ENCODE measurements at regions not wholly inside any gene's neighbourhood (a gene's known extent, or its start where the extent isn't known, plus 50 kb on each side); places are given as distances from the start of the nearest gene placed in this dataset.

DNA sequence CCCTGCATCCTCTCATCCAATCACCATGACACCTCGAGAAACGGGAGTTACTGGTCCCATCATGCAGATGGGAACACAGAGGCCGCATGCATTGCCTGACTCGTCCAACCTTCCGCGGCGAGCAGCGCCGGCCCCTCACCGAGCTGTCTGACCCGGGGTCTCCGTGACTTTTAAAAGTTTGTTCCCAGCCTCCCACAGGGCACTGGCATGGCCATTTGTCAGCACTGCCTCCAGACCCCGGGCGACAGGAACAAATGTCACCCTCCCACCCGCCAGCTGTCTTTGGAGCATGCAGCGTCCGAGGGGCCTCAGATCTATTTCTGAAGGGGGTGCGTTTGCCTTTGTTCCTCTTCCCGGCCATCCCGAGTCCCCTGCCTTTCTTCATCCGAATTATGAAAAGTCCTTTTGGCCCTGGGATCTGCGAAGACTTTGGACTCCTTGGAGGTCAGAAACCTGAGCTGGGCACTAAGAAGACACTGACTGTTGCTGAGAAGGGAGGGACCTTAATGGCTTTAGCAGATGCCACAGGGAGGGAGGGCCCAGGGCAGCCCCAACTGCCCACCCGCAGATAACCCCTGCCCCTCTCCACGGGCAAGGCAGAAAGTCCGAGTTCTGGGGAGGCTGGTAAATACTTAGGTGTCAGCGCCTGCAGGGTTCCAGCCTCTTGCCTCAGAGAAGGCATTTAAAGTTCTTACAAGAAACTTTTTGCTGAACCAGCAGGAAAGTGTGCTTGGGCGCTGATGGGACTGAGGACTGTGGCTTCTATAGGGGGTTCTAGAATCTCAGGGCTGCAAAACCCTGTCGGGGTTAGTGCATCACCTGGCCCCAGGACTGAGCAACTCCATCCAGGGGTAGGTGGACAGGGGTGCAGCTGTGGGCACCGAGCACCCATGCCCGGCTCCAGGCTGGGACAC lies 348.1 kb downstream of the FOXL1 start:
- TF ChIP-seq EZH2phosphoT487 (IDR thresholded peaks at IDR 0.05; ENCODE audit: low read depth, severe bottlenecking, unreplicated experiment) (no peak), EZH2 (IDR thresholded peaks at IDR 0.05; ENCODE audit: borderline replicate concordance) (no peak)
- TF ChIP-seq, protein P1, sequence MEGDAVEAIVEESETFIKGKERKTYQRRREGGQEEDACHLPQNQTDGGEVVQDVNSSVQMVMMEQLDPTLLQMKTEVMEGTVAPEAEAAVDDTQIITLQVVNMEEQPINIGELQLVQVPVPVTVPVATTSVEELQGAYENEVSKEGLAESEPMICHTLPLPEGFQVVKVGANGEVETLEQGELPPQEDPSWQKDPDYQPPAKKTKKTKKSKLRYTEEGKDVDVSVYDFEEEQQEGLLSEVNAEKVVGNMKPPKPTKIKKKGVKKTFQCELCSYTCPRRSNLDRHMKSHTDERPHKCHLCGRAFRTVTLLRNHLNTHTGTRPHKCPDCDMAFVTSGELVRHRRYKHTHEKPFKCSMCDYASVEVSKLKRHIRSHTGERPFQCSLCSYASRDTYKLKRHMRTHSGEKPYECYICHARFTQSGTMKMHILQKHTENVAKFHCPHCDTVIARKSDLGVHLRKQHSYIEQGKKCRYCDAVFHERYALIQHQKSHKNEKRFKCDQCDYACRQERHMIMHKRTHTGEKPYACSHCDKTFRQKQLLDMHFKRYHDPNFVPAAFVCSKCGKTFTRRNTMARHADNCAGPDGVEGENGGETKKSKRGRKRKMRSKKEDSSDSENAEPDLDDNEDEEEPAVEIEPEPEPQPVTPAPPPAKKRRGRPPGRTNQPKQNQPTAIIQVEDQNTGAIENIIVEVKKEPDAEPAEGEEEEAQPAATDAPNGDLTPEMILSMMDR (IDR thresholded peaks at IDR 0.05; ENCODE audit: poor library complexity), result no peak
- H3K9me3 ChIP-seq (ENCODE audit: low read depth), result no peaks in the 10 kb centered on the region
- no peaks in the 10 kb centered on the region for H4K20me1 ChIP-seq (ENCODE audit: insufficient read depth, poor library complexity, severe bottlenecking)
- peaks cover 15% of the 10 kb centered on the region for H3K4me1 ChIP-seq (ENCODE audit: insufficient read depth)
- H3K27me3 ChIP-seq, result peaks cover 2% of the 10 kb centered on the region
- no peaks in the 10 kb centered on the region for H3K9me2 ChIP-seq (replicated peaks; ENCODE audit: insufficient read depth)
- WGBS (ENCODE audit: low lambda C conversion rate, missing lambda C conversion rate), result 92% methylated on average over 29 of the region's 30 CpGs
- no peak overlapping the region for H3K4me3 ChIP-seq
- H3K4me2 ChIP-seq, result no peak overlapping the region
- H2AFZ ChIP-seq, result no peak overlapping the region
- no peak overlapping the region for H3K27ac ChIP-seq
- DNase-seq (ENCODE audit: low spot score), result no peak
- H3K36me3 ChIP-seq (replicated peaks; ENCODE audit: insufficient read depth, low read depth), result no peaks in the 10 kb centered on the region
- H3K79me2 ChIP-seq, result no peaks in the 10 kb centered on the region

DNA sequence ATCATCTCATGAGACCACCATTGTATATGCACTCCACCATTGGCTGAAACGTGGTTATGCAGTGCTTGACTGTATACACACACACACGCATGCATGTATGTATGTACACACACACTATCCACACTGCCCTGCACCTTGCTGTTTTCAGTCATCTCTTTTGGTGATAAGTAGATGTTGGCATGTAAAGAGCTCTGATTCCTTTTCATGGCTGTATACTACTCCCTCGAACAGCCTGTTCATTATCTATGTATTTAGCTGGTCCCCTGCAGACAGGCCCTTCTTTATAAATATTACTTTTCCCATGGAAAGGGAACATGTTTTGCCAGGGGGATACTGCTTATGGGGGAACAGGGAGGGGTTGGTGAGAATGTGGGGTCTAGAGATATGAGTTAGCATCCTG lies 349.4 kb downstream of the FOXL1 start:
- Histone ChIP-seq H3K4me2 (no peak overlapping the region), H3K9me3 (ENCODE audit: low read depth) (no peaks in the 10 kb centered on the region), H3K4me1 (ENCODE audit: insufficient read depth) (peaks cover 18% of the 10 kb centered on the region), H3K27ac (no peak overlapping the region), H4K20me1 (ENCODE audit: insufficient read depth, poor library complexity, severe bottlenecking) (no peaks in the 10 kb centered on the region), H3K79me2 (no peaks in the 10 kb centered on the region), H2AFZ (no peak overlapping the region), H3K36me3 (replicated peaks; ENCODE audit: insufficient read depth, low read depth) (no peaks in the 10 kb centered on the region), H3K9me2 (replicated peaks; ENCODE audit: insufficient read depth) (no peaks in the 10 kb centered on the region), H3K4me3 (no peak overlapping the region), H3K27me3 (peaks cover 2% of the 10 kb centered on the region)
- 92% methylated on average over 3 of the region's 3 CpGs for WGBS (ENCODE audit: low lambda C conversion rate, missing lambda C conversion rate)
- DNase-seq (ENCODE audit: low spot score), result no peak
- no peak for TF ChIP-seq EZH2 (IDR thresholded peaks at IDR 0.05; ENCODE audit: borderline replicate concordance)
- TF ChIP-seq, protein P1 (IDR thresholded peaks at IDR 0.05; ENCODE audit: poor library complexity), result no peak
- no peak for TF ChIP-seq EZH2phosphoT487 (IDR thresholded peaks at IDR 0.05; ENCODE audit: low read depth, severe bottlenecking, unreplicated experiment)

DNA sequence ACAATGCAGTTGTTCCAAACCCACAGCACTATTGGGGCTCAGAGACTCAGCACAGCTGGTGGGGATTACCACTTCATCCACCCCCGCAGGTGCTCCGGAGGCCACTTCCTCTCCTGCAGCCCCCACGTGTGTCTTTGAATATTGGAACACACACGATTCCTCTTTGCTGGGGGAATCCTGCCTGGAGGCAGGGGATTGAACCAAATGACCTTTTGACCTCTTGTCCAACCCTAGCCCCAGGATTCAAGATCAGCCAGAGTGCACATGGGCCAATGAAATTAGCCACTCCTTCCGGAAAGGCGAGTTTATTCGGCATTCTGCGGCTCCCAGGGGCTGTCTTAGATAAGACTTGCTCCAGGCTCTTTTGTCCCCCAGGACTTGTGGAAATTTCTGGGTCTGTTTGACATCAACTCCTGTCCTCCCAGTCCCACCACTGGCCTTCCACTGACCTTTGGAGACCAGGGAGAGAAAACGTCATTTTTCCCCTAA lies 350.2 kb downstream of the FOXL1 start:
- H3K9me2 ChIP-seq (replicated peaks; ENCODE audit: insufficient read depth), result no peaks in the 10 kb centered on the region
- whole genome bisulfite sequencing (ENCODE audit: low lambda C conversion rate, missing lambda C conversion rate), result 52% methylated on average over 9 of the region's 9 CpGs
- DNase-seq (ENCODE audit: low spot score), result no peak
- no peaks in the 10 kb centered on the region for H4K20me1 ChIP-seq (ENCODE audit: insufficient read depth, poor library complexity, severe bottlenecking)
- no peaks in the 10 kb centered on the region for H3K36me3 ChIP-seq (replicated peaks; ENCODE audit: insufficient read depth, low read depth)
- H3K27me3 ChIP-seq, result no peaks in the 10 kb centered on the region
- no peak overlapping the region for H3K4me2 ChIP-seq
- no peak for TF ChIP-seq EZH2phosphoT487 (IDR thresholded peaks at IDR 0.05; ENCODE audit: low read depth, severe bottlenecking, unreplicated experiment)
- no peak overlapping the region for H3K27ac ChIP-seq
- peaks cover 18% of the 10 kb centered on the region for H3K4me1 ChIP-seq (ENCODE audit: insufficient read depth)
- H3K9me3 ChIP-seq (ENCODE audit: low read depth), result no peaks in the 10 kb centered on the region
- no peaks in the 10 kb centered on the region for H3K79me2 ChIP-seq
- no peak overlapping the region for H2AFZ ChIP-seq
- no peak overlapping the region for H3K4me3 ChIP-seq

All from hepatocyte (in vitro differentiated cells).